Adrenal gland (tissue), 5 donors: ENCODE measurements at regions not wholly inside any gene's neighbourhood (a gene's known extent, or its start where the extent isn't known, plus 50 kb on each side); places are given as distances from the start of the nearest gene placed in this dataset.

Experiments
- POLR2A ChIP-seq, 2 donors: fragments of 450-650 bp; IDR thresholded peaks; one replicate each; pipeline ENCODE4 v1.6.1; 2017; ENCODE audit warnings: antibody characterized with exemption in 2 of 2, mild to moderate bottlenecking in 2 of 2, moderate library complexity in 1 of 2
- TF ChIP-seq, protein P1 (sequence below), 6 experiments: fragments of 450-650 bp in 4 of 6; fragments of 200-600 bp in 2 of 6; sonication (generic) in 1 of 6; IDR thresholded peaks; 1 replicate in 5 of 6; 2 replicates in 1 of 6; pipeline versions ENCODE4 v1.5.1 to v1.8.0; 2016 to 2021; ENCODE audit warnings: antibody characterized with exemption in 6 of 6, mild to moderate bottlenecking in 2 of 6, moderate library complexity in 1 of 6
- donor health status: DM: no; HTN: no; CAD: no.

DNA sequence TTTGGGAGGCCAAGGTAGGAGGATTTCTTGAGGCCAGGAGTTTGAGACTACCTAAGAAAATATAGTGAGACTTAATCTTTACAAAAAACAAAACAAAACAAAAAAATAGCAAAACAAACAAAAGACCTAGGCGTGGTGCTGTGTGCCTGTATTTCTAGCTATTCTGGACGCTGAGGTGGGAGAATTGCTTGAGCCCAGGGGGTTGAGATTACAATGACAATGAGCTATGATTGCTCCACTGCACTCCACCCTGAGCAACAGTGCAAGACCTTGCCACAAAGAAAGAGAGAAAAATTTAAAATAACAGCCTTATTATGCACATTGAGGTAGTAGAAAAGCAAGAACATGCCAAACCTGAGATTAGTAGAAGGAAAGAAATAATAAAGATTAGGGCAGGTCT is 657.7 kb downstream of the PDHA2 start:
- TF ChIP-seq, protein P1, sequence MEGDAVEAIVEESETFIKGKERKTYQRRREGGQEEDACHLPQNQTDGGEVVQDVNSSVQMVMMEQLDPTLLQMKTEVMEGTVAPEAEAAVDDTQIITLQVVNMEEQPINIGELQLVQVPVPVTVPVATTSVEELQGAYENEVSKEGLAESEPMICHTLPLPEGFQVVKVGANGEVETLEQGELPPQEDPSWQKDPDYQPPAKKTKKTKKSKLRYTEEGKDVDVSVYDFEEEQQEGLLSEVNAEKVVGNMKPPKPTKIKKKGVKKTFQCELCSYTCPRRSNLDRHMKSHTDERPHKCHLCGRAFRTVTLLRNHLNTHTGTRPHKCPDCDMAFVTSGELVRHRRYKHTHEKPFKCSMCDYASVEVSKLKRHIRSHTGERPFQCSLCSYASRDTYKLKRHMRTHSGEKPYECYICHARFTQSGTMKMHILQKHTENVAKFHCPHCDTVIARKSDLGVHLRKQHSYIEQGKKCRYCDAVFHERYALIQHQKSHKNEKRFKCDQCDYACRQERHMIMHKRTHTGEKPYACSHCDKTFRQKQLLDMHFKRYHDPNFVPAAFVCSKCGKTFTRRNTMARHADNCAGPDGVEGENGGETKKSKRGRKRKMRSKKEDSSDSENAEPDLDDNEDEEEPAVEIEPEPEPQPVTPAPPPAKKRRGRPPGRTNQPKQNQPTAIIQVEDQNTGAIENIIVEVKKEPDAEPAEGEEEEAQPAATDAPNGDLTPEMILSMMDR (IDR thresholded peaks at IDR 0.05) = no peak
- TF ChIP-seq POLR2A (IDR thresholded peaks at IDR 0.05) = no peak
